ENCODE measurements at regions not wholly inside any gene's neighbourhood (a gene's known extent, or its start where the extent isn't known, plus 50 kb on each side); places are given as distances from the start of the nearest gene placed in this dataset.

DNA sequence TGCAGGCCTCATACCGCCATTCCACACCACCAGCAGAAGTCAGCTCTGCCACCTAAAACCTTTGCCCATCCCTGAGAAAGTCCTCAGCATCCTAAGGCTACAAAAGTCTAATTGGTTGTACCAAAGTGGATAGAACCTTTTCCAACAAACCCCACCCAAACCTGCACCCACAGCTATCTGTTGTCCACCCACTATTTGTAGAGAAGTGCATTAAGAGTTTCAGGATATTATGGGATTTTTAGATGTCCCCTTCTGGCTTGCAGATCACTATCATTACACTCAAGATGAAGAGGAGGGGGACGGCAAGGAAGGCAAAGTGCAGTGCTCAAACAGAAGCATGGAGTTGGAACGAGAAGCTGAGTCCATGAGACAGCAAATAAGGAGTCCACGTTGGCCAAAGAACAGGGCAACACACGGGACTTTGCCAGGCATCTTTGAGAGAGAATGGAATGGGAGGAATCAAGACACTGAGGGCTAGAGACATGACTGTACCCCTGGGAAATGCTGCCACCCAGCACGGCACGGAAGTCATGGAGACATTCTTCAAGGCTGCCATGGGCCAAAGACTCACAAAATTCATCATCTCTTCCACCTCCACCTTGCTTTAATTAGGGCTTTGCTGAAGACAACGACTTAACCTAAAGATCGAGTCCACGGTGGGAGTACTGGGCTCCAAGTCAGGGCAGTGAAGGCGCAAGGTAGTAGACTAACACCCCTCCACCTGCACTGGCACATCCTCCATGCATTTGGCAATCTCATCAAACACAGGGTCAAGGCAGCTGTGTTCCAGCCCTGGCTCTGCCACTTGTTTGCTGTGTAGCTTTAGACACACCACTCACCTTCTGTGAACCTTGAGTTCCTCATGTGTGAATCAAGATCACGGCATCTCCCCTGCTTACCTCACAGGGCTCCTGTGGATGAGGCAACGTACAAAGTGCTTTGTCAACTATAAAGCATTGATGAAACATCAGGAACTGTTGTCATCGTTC lies 112.9 kb upstream of the TMEM45B start:
- no peaks in the 10 kb centered on the region for H3K4me1 Mint-ChIP-seq
- no peaks in the 10 kb centered on the region for H3K9me3 Mint-ChIP-seq
- no peak overlapping the region for H3K27ac Mint-ChIP-seq
- TF ChIP-seq, protein P1, sequence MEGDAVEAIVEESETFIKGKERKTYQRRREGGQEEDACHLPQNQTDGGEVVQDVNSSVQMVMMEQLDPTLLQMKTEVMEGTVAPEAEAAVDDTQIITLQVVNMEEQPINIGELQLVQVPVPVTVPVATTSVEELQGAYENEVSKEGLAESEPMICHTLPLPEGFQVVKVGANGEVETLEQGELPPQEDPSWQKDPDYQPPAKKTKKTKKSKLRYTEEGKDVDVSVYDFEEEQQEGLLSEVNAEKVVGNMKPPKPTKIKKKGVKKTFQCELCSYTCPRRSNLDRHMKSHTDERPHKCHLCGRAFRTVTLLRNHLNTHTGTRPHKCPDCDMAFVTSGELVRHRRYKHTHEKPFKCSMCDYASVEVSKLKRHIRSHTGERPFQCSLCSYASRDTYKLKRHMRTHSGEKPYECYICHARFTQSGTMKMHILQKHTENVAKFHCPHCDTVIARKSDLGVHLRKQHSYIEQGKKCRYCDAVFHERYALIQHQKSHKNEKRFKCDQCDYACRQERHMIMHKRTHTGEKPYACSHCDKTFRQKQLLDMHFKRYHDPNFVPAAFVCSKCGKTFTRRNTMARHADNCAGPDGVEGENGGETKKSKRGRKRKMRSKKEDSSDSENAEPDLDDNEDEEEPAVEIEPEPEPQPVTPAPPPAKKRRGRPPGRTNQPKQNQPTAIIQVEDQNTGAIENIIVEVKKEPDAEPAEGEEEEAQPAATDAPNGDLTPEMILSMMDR (IDR thresholded peaks at IDR 0.05), result no peak
- peaks cover 16% of the 10 kb centered on the region for H3K27me3 Mint-ChIP-seq
- POLR2A ChIA-PET, result no interaction called here
- H3K4me3 Mint-ChIP-seq, result no peak overlapping the region
- no peak for ATAC-seq (ENCODE audit: low read depth)
- CTCF ChIA-PET, result no interaction called here
- intact Hi-C loops (cut with micrococcal nuclease), result no loop called here
- no peaks in the 10 kb centered on the region for H3K36me3 Mint-ChIP-seq (ENCODE audit: low read depth)
- no peak for DNase-seq

DNA sequence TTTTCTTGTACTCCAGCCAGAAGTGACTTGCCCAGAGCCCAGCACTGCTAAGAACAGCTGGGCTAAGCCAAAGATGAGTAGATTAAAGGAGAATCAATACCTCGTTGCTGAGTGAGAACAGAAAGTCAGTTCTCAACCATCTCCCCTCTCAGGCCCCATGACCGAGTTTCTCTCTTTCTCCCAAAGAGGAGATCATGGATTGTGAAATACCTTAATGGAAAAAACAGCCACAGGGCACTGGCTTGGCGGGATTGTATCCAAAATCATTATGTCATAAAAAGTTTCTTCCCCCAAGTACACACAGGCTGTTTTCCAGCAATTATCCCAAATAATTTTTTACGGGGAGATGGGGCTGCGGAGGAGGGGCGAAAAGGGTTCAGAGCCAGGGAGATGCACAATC lies 111.8 kb upstream of the TMEM45B start:
- TF ChIP-seq, protein P1 (IDR thresholded peaks at IDR 0.05), result no peak
- Mint-ChIP-seq H3K36me3 (ENCODE audit: low read depth) (no peaks in the 10 kb centered on the region), H3K9me3 (no peaks in the 10 kb centered on the region), H3K27ac (no peak overlapping the region), H3K4me1 (no peaks in the 10 kb centered on the region), H3K27me3 (peaks cover 14% of the 10 kb centered on the region), H3K4me3 (no peak overlapping the region)
- ATAC-seq (ENCODE audit: low read depth), result no peak
- intact Hi-C loops (cut with micrococcal nuclease), result no loop called here
- ChIA-PET CTCF (no interaction called here), POLR2A (no interaction called here)
- no peak for DNase-seq

DNA sequence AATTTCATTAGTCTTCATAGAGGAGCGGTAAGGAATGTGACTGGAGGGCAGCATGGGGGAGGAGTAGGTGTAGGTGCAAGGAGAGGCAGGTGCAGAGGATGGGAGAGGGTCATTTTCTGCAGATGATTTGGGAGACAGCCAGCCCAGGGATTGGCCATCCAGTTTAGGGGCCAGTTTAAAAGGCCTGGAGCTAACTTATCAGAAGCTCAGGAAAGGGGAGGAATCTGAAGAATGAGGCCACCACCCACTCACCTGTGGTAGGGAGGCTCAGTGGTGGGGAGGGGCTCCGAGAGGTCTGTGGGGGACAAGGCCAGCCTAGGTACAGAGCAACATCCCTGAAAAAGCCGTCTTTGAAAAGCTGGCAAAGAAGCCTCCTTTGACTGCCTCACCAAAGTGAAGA lies 110.8 kb upstream of the TMEM45B start:
- TF ChIP-seq, protein P1 (IDR thresholded peaks at IDR 0.05), result no peak
- DNase-seq, result no peak
- Mint-ChIP-seq H3K9me3 (no peaks in the 10 kb centered on the region), H3K4me3 (no peak overlapping the region), H3K36me3 (ENCODE audit: low read depth) (no peaks in the 10 kb centered on the region), H3K27me3 (peaks cover 10% of the 10 kb centered on the region), H3K27ac (no peak overlapping the region), H3K4me1 (no peaks in the 10 kb centered on the region)
- CTCF ChIA-PET, result no interaction called here
- intact Hi-C loops (cut with micrococcal nuclease), result no loop called here
- ATAC-seq (ENCODE audit: low read depth), result no peak
- POLR2A ChIA-PET, result no interaction called here

DNA sequence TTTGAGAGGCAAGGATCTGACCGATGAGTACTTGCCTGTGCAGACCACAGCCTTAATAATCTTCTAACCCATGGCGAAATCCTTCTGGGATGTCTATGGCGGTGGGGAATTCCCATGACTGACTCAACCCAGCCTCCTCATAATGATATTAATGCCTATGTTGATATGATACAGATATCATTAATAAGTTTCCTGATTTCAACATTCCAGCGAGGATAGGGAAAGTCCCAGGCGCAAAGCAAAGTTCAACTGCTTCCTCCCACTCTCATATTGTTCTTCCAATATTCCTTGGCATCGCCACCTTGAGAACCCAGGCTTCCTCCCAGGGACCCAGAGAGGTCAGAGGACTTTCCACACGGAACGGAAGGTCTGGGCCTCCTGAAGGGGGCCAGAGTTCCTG lies 110.3 kb upstream of the TMEM45B start:
- POLR2A ChIA-PET, result no interaction called here
- Mint-ChIP-seq H3K36me3 (ENCODE audit: low read depth) (no peaks in the 10 kb centered on the region), H3K4me3 (no peak overlapping the region), H3K27me3 (peaks cover 6% of the 10 kb centered on the region), H3K4me1 (no peaks in the 10 kb centered on the region), H3K27ac (no peak overlapping the region), H3K9me3 (no peaks in the 10 kb centered on the region)
- no peak for ATAC-seq (ENCODE audit: low read depth)
- TF ChIP-seq, protein P1 (IDR thresholded peaks at IDR 0.05), result no peak
- intact Hi-C loops (cut with micrococcal nuclease), result no loop called here
- CTCF ChIA-PET, result no interaction called here
- no peak for DNase-seq

DNA sequence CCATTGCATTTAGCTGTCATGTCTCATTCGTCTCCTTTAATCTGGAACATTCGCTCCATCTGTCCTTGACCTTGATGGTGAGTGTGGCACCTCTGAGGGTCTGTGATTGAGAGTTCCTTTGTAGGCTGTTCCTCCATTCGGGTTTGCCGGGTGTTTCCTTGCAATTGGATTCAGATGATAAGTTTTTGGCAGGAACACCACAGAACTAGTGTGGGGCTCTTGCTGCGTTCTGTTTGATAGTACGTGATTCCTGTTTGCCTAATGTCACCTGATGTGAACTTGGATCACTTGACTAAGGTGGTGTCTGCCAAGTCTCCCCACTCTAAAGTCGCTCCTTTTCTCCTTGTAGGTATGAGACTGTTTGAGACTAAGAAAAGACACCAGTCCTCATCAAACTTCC lies 109.7 kb upstream of the TMEM45B start:
- DNase-seq (no peak), ATAC-seq (ENCODE audit: low read depth) (no peak)
- Mint-ChIP-seq H3K4me3 (no peak overlapping the region), H3K9me3 (no peaks in the 10 kb centered on the region), H3K36me3 (ENCODE audit: low read depth) (no peaks in the 10 kb centered on the region), H3K27me3 (peaks cover under 1% of the 10 kb centered on the region), H3K4me1 (no peaks in the 10 kb centered on the region), H3K27ac (no peak overlapping the region)
- TF ChIP-seq, protein P1 (IDR thresholded peaks at IDR 0.05), result no peak
- intact Hi-C loops (cut with micrococcal nuclease), result no loop called here
- CTCF ChIA-PET, result no interaction called here
- POLR2A ChIA-PET, result no interaction called here

Data from activated B cell treated with CpG ODN at 0.5 μM for 24 hours (primary cell).